IMR-90 (cell line): ENCODE measurements at regions not wholly inside any gene's neighbourhood (a gene's known extent, or its start where the extent isn't known, plus 50 kb on each side); places are given as distances from the start of the nearest gene placed in this dataset.

Experiments
- ATAC-seq: fragments of 200-7000 bp; cut with Tn5 transposase; 2 replicates; pipeline ENCODE4 v1.9.1; 2020; ENCODE audit warnings: low read depth, mild to moderate bottlenecking, moderate library complexity
- BruUV-seq: library from RNA; stranded (reverse); fragments of 400-500 nt; replicated peaks from 2 replicates; lab custom pipeline; 2021; lab: Mats Ljungman, UMichigan
- CTCF ChIA-PET: fragments of 300-600 bp; formaldehyde crosslinking; extraction: SDS; loops from one replicate; lab custom pipeline; 2021; ENCODE audit warnings: antibody characterized with exemption; lab: Yijun Ruan, JAX
- POLR2A ChIA-PET: fragments of 300-600 bp; sonication (Branson Sonifier 250); formaldehyde crosslinking; loops from one replicate; lab custom pipeline; 2022; ENCODE audit warnings: antibody characterized with exemption; ENCODE audit not compliant: unreplicated experiment; lab: Charles Lee
- DNase-seq: peaks from one replicate; pipeline ENCODE4 v3.0.0; 2013
- H2AFZ ChIP-seq: replicated peaks from 2 replicates; pipeline ENCODE3; 2013; ENCODE audit warnings: low read length, mild to moderate bottlenecking; ENCODE audit not compliant: poor library complexity
- H2AK5ac ChIP-seq: 2 replicates; pipeline ENCODE4 v1.6.1; 2013; ENCODE audit warnings: low read depth, low read length, inconsistent platforms
- H2AK9ac ChIP-seq: replicated peaks from 2 replicates; pipeline ENCODE3; 2013; ENCODE audit warnings: mild to moderate bottlenecking, low read depth, low read length, moderate library complexity; ENCODE audit not compliant: poor library complexity
- H2BK120ac ChIP-seq: 2 replicates; pipeline ENCODE4 v1.6.1; 2013; ENCODE audit warnings: low read depth, low read length, inconsistent platforms
- H2BK15ac ChIP-seq: 3 replicates; pipeline ENCODE4 v1.6.1; 2013; ENCODE audit warnings: low read depth, low read length, inconsistent platforms
- H2BK20ac ChIP-seq: 2 replicates; pipeline ENCODE4 v1.6.1; 2013; ENCODE audit warnings: low read depth, mild to moderate bottlenecking, inconsistent platforms, low read length, moderate library complexity
- H2BK5ac ChIP-seq: 2 replicates; pipeline ENCODE4 v1.6.1; 2013; ENCODE audit warnings: mild to moderate bottlenecking, low read depth, low read length, inconsistent platforms; ENCODE audit not compliant: poor library complexity, severe bottlenecking
- H3K14ac ChIP-seq: replicated peaks from 2 replicates; pipeline ENCODE4 v1.6.1; 2013; ENCODE audit warnings: low read depth, low read length, inconsistent platforms
- H3K18ac ChIP-seq: 2 replicates; pipeline ENCODE4 v1.6.1; 2013; ENCODE audit warnings: low read depth, low read length, control low read depth
- H3K23ac ChIP-seq: 2 replicates; pipeline ENCODE4 v1.6.1; 2013; ENCODE audit warnings: low read depth, low read length, inconsistent platforms
- H3K27ac ChIP-seq: 2 replicates; pipeline ENCODE4 v1.5.1; 2013; ENCODE audit warnings: mild to moderate bottlenecking, control low read depth, low read length; ENCODE audit not compliant: insufficient read depth
- H3K27me3 ChIP-seq: 2 replicates; pipeline ENCODE4 v1.6.1; 2013; ENCODE audit warnings: low read length; ENCODE audit not compliant: control insufficient read depth, insufficient read depth
- H3K36me3 ChIP-seq: 2 replicates; pipeline ENCODE4 v1.6.1; 2013; ENCODE audit warnings: low read length, mixed read lengths; ENCODE audit not compliant: control insufficient read depth, insufficient read depth
- H3K4ac ChIP-seq: 2 replicates; pipeline ENCODE4 v1.6.1; 2013; ENCODE audit warnings: low read depth, low read length, inconsistent platforms
- H3K4me1 ChIP-seq: 2 replicates; pipeline ENCODE4 v1.6.1; 2013; ENCODE audit warnings: low read length, mixed read lengths; ENCODE audit not compliant: control insufficient read depth, insufficient read depth
- H3K4me2 ChIP-seq: 2 replicates; pipeline ENCODE4 v1.6.1; 2013; ENCODE audit warnings: low read depth, mild to moderate bottlenecking, control low read depth, low read length, moderate library complexity
- H3K4me3 ChIP-seq: 2 replicates; pipeline ENCODE4 v1.5.1; 2013; ENCODE audit warnings: low read depth, mild to moderate bottlenecking, control low read depth, low read length, moderate library complexity; ENCODE audit not compliant: insufficient read depth
- H3K56ac ChIP-seq: 2 replicates; pipeline ENCODE4 v1.6.1; 2013; ENCODE audit warnings: low read length, inconsistent platforms; ENCODE audit not compliant: insufficient read depth; ENCODE audit errors: extremely low read depth
- H3K79me1 ChIP-seq, 2 experiments: 2 replicates each; pipeline ENCODE4 v1.6.1; 2013; ENCODE audit warnings: low read length in 2 of 2, inconsistent platforms in 1 of 2, low read depth in 1 of 2
- H3K9ac ChIP-seq: 2 replicates; pipeline ENCODE4 v1.6.1; 2013; ENCODE audit warnings: low read depth, low read length, control low read depth
- H3K9me1 ChIP-seq: 2 replicates; pipeline ENCODE4 v1.6.1; 2013; ENCODE audit warnings: low read length, inconsistent platforms; ENCODE audit not compliant: insufficient read depth
- H3K9me3 ChIP-seq: 2 replicates; pipeline ENCODE4 v1.6.1; 2013; ENCODE audit warnings: low read length; ENCODE audit not compliant: control insufficient read depth, insufficient read depth
- H4K20me1 ChIP-seq: 2 replicates; pipeline ENCODE4 v1.6.1; 2013; ENCODE audit warnings: low read length, inconsistent platforms; ENCODE audit not compliant: insufficient read depth
- H4K5ac ChIP-seq: 2 replicates; pipeline ENCODE4 v1.6.1; 2013; ENCODE audit warnings: mild to moderate bottlenecking, low read depth, low read length, control low read depth
- H4K8ac ChIP-seq, 2 experiments: 2 replicates each; pipeline ENCODE4 v1.6.1; 2013; ENCODE audit warnings: low read depth in 2 of 2, low read length in 2 of 2, control low read depth in 1 of 2, inconsistent platforms in 1 of 2
- H4K91ac ChIP-seq: 2 replicates; pipeline ENCODE4 v1.6.1; 2013; ENCODE audit warnings: low read depth, low read length, inconsistent platforms; ENCODE audit not compliant: insufficient read depth
- BHLHE40 ChIP-seq: fragments of 150-350 bp; IDR thresholded peaks from 2 replicates; pipeline ENCODE4 v1.6.1; 2016; ENCODE audit warnings: mild to moderate bottlenecking, low read depth, low read length
- CHD1 ChIP-seq: IDR thresholded peaks from 2 replicates; pipeline ENCODE4 v1.6.1; 2012; ENCODE audit warnings: low read depth, low read length, improper control_type of control experiment
- FOS ChIP-seq: fragments of 150-350 bp; IDR thresholded peaks from 2 replicates; pipeline ENCODE4 v1.6.1; 2016; ENCODE audit warnings: low read depth, low read length
- MAZ ChIP-seq: IDR thresholded peaks from 2 replicates; pipeline ENCODE4 v1.6.1; 2012; ENCODE audit warnings: low read depth, mild to moderate bottlenecking, low read length, improper control_type of control experiment, moderate library complexity, borderline replicate concordance
- NFE2L2 ChIP-seq: fragments of 150-350 bp; IDR thresholded peaks from 2 replicates; pipeline ENCODE4 v1.6.1; 2016; ENCODE audit warnings: low read depth, mild to moderate bottlenecking, low read length
- SMC3 ChIP-seq: fragments of 150-350 bp; IDR thresholded peaks from 2 replicates; pipeline ENCODE4 v1.6.1; 2016; ENCODE audit warnings: low read depth, mild to moderate bottlenecking, antibody characterized with exemption, low read length, moderate library complexity
- WGBS, 2 experiments: methylation state at CpG; one replicate each; pipeline versions ENCODE4 v1.1.5 to v1.1.7; 2013; ENCODE audit warnings: missing lambda C conversion rate in 2 of 2; ENCODE audit not compliant: insufficient read length in 1 of 2; ENCODE audit errors: extremely low coverage in 2 of 2; 5-methylcytosine and 5-hydroxymethylcytosine counted together
- dilution Hi-C: fragments of 300-500 bp; cut with HindIII; formaldehyde crosslinking; loops from one replicate; pipeline ENCODE4 v1.14.3; 2018; ENCODE audit warnings: low sequenced_read_pairs; ENCODE audit not compliant: unreplicated experiment
- in situ Hi-C: fragments of 300-500 bp; cut with MboI; formaldehyde crosslinking; loops from 3 replicates; pipeline ENCODE4 v1.14.3; 2019; ENCODE audit warnings: low sequenced_read_pairs, inconsistent platforms, mixed read lengths
- intact Hi-C: fragments of 100-400 bp; cut with micrococcal nuclease; formaldehyde crosslinking; loops from 2 replicates; pipeline ENCODE4 v1.10.0; 2022
- TF ChIP-seq, protein P1 (sequence below): conservative IDR thresholded peaks from 2 replicates; pipeline ENCODE4 v1.5.1; 2012; ENCODE audit warnings: mild to moderate bottlenecking, low read depth, low read length, improper control_type of control experiment
- TF ChIP-seq, protein P2 (sequence below): fragments of 150-350 bp; IDR thresholded peaks from 2 replicates; pipeline ENCODE4 v1.6.1; 2017; ENCODE audit warnings: mild to moderate bottlenecking, antibody characterized with exemption, low read length, low read depth

DNA sequence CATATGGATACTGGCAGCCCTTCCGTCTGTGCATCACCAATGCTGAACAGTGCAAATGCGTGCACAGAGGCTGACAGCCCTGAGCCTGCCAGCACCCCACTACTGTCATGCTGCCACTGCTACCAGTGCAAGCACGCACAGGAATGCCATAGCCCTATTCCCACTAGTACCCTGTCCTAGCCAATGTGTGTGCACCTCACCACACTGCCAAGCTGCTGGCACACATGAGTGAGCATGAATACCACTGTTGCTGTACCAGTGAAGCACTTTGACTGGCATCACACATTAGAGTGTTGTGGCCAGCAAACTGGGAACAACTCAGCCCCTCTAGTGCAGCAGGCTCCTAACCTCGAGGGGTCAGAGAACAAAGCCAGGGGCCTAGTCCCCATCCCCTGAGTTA, 102.9 kb upstream of the PCDH10 start:
- ATAC-seq (no peak), DNase-seq (no peak)
- Histone ChIP-seq H3K79me1 (no peaks in the 10 kb centered on the region), H3K9me3 (no peaks in the 10 kb centered on the region; the same call in none of the 2 replicates), H2BK20ac (no peak overlapping the region), H2BK120ac (no peak overlapping the region), H3K27ac (no peak overlapping the region), H2BK5ac (no peak overlapping the region), H2AK9ac (no peak overlapping the region), H2BK15ac (no peak overlapping the region), H4K8ac (no peak overlapping the region), H3K18ac (no peak overlapping the region), H3K9me1 (no peaks in the 10 kb centered on the region), H4K20me1 (no peaks in the 10 kb centered on the region), H2AFZ (no peak overlapping the region), H3K36me3 (no peaks in the 10 kb centered on the region), H3K4me3 (no peak overlapping the region), H3K56ac (no peak overlapping the region), H3K4ac (no peak overlapping the region), H4K91ac (no peak overlapping the region), H3K14ac (no peak overlapping the region), H3K27me3 (no peaks in the 10 kb centered on the region), H3K23ac (no peak overlapping the region), H3K4me1 (no peaks in the 10 kb centered on the region), H3K4me2 (no peak overlapping the region), H2AK5ac (no peak overlapping the region), H3K9ac (no peak overlapping the region), H4K5ac (no peak overlapping the region)
- intact Hi-C loops: no loop called here
- no peak for TF ChIP-seq SMC3
- no peak for TF ChIP-seq CHD1
- TF ChIP-seq, protein P1, sequence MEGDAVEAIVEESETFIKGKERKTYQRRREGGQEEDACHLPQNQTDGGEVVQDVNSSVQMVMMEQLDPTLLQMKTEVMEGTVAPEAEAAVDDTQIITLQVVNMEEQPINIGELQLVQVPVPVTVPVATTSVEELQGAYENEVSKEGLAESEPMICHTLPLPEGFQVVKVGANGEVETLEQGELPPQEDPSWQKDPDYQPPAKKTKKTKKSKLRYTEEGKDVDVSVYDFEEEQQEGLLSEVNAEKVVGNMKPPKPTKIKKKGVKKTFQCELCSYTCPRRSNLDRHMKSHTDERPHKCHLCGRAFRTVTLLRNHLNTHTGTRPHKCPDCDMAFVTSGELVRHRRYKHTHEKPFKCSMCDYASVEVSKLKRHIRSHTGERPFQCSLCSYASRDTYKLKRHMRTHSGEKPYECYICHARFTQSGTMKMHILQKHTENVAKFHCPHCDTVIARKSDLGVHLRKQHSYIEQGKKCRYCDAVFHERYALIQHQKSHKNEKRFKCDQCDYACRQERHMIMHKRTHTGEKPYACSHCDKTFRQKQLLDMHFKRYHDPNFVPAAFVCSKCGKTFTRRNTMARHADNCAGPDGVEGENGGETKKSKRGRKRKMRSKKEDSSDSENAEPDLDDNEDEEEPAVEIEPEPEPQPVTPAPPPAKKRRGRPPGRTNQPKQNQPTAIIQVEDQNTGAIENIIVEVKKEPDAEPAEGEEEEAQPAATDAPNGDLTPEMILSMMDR: no peak
- TF ChIP-seq, protein P2, sequence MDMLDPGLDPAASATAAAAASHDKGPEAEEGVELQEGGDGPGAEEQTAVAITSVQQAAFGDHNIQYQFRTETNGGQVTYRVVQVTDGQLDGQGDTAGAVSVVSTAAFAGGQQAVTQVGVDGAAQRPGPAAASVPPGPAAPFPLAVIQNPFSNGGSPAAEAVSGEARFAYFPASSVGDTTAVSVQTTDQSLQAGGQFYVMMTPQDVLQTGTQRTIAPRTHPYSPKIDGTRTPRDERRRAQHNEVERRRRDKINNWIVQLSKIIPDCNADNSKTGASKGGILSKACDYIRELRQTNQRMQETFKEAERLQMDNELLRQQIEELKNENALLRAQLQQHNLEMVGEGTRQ: no peak
- no peak for TF ChIP-seq BHLHE40
- no peak for TF ChIP-seq NFE2L2
- no peak for TF ChIP-seq MAZ
- no peak for TF ChIP-seq FOS
- WGBS, 2 experiments: 41% methylated on average over 3 of the region's 4 CpGs; no CpG with 5 or more reads in 1 of the 2 experiments
- no TSS peak for BruUV-seq
- CTCF ChIA-PET: no interaction called here
- POLR2A ChIA-PET: no interaction called here
- dilution Hi-C loops: no loop called here
- in situ Hi-C loops: no loop called here
